HCT116 (cell line): ENCODE measurements at regions not wholly inside any gene's neighbourhood (a gene's known extent, or its start where the extent isn't known, plus 50 kb on each side); places are given as distances from the start of the nearest gene placed in this dataset.

Source experiments
- ATAC-seq: fragments of 200-7000 bp; cut with Tn5 transposase; 2 replicates; pipeline ENCODE4 v1.9.1; 2020; ENCODE audit warnings: mild to moderate bottlenecking, moderate library complexity
- BruUV-seq: library from RNA; stranded (reverse); fragments of 400-500 nt; replicated peaks from 2 replicates; lab custom pipeline; 2021; lab: Mats Ljungman, UMichigan
- CTCF ChIA-PET: fragments of 300-600 bp; sonication (Branson Sonifier 250); formaldehyde crosslinking; loops from one replicate; lab custom pipeline; 2021; ENCODE audit warnings: antibody characterized with exemption; lab: Charles Lee
- POLR2A ChIA-PET: fragments of 300-600, 350-600 bp; sonication (Branson Sonifier 250); formaldehyde crosslinking; loops from one replicate; lab custom pipeline; 2021; ENCODE audit warnings: antibody characterized with exemption; lab: Charles Lee
- RAD21 ChIA-PET, 2 experiments: fragments of 300-600 bp; sonication (Branson Sonifier 250); formaldehyde crosslinking; loops; one replicate each; lab custom pipeline; 2023; ENCODE audit warnings: low total read pairs in 2 of 2; ENCODE audit not compliant: uncharacterized antibody in 2 of 2, unreplicated experiment in 2 of 2, low non-redundant PET in 1 of 2; lab: Charles Lee
- DNase-seq: peaks from one replicate; pipeline ENCODE4 v3.0.0-alpha.2; 2010; ENCODE audit warnings: low read depth, low spot score
- H2AFZ ChIP-seq: fragments of 200-600 bp; shearing (Covaris generic), sonication (generic); 2 replicates; pipeline ENCODE4 v1.6.1; 2017; ENCODE audit warnings: low read depth, mixed run types, mixed read lengths, antibody characterized with exemption, low read length; ENCODE audit not compliant: poor library complexity, severe bottlenecking
- H3K27ac ChIP-seq: 2 replicates; pipeline ENCODE4 v1.5.1; 2012; ENCODE audit warnings: low read depth, low read length
- H3K27me3 ChIP-seq: fragments of 200-600 bp; sonication (generic); 2 replicates; pipeline ENCODE4 v1.6.1; 2016; ENCODE audit warnings: mixed run types, low read length, mixed read lengths; ENCODE audit not compliant: insufficient read depth
- H3K36me3 ChIP-seq, 2 experiments: fragments of 200-500 bp in 1 of 2; fragments of 200-600 bp in 1 of 2; sonication (Bioruptor generic) in 1 of 2; sonication (generic) in 1 of 2; 2 replicates each; pipeline versions ENCODE4 v1.5.1 to v1.6.1; 2014 to 2016; ENCODE audit warnings: low read length in 2 of 2, inconsistent platforms in 1 of 2, mixed read lengths in 1 of 2, mixed run types in 1 of 2; ENCODE audit not compliant: insufficient read depth in 2 of 2, control insufficient read depth in 1 of 2
- H3K4me1 ChIP-seq, 2 experiments: fragments of 200-600 bp in 1 of 2; sonication (generic) in 1 of 2; 2 replicates each; pipeline versions ENCODE4 v1.5.1 to v1.6.1; 2012 to 2017; ENCODE audit warnings: low read length in 2 of 2, inconsistent platforms in 1 of 2, mild to moderate bottlenecking in 1 of 2, mixed read lengths in 1 of 2, mixed run types in 1 of 2, moderate library complexity in 1 of 2; ENCODE audit not compliant: insufficient read depth in 2 of 2, control insufficient read depth in 1 of 2
- H3K4me2 ChIP-seq: fragments of 200-600 bp; sonication (generic); 2 replicates; pipeline ENCODE4 v1.6.1; 2017; ENCODE audit warnings: mixed run types, low read length, mixed read lengths
- H3K4me3 ChIP-seq, 2 experiments: fragments of 200-600 bp in 1 of 2; sonication (generic) in 1 of 2; replicated peaks in 1 of 2; 2 replicates each; pipeline ENCODE4 v1.5.1; 2011 to 2016; ENCODE audit warnings: low read length in 2 of 2, control low read depth in 1 of 2, low read depth in 1 of 2, mild to moderate bottlenecking in 1 of 2, mixed read lengths in 1 of 2, mixed run types in 1 of 2
- H3K79me2 ChIP-seq: fragments of 200-600 bp; sonication (generic); 2 replicates; pipeline ENCODE4 v1.6.1; 2017; ENCODE audit warnings: mild to moderate bottlenecking, mixed run types, low read length, moderate library complexity, mixed read lengths; ENCODE audit not compliant: insufficient read depth
- H3K9ac ChIP-seq: fragments of 200-600 bp; sonication (generic); 2 replicates; pipeline ENCODE4 v1.6.1; 2016; ENCODE audit warnings: low read length, mixed read lengths
- H3K9me2 ChIP-seq: fragments of 200-600 bp; sonication (generic), shearing (Covaris generic); 2 replicates; pipeline ENCODE4 v1.6.1; 2017; ENCODE audit warnings: mixed run types, mild to moderate bottlenecking, moderate library complexity; ENCODE audit not compliant: insufficient read depth
- H3K9me3 ChIP-seq, 2 experiments: fragments of 200-500 bp in 1 of 2; fragments of 200-600 bp in 1 of 2; sonication (Bioruptor generic) in 1 of 2; sonication (generic) in 1 of 2; 2 replicates each; pipeline ENCODE4 v1.6.1; 2014 to 2017; ENCODE audit warnings: low read length in 2 of 2, mixed read lengths in 2 of 2, inconsistent platforms in 1 of 2, low read depth in 1 of 2, mild to moderate bottlenecking in 1 of 2, mixed run types in 1 of 2, moderate library complexity in 1 of 2; ENCODE audit not compliant: control insufficient read depth in 1 of 2, insufficient read depth in 1 of 2
- H4K20me1 ChIP-seq: fragments of 200-600 bp; sonication (generic), shearing (Covaris generic); 2 replicates; pipeline ENCODE4 v1.6.1; 2017; ENCODE audit warnings: mixed run types, mild to moderate bottlenecking, moderate library complexity; ENCODE audit not compliant: insufficient read depth
- CBX3 ChIP-seq: IDR thresholded peaks from 2 replicates; pipeline ENCODE4 v1.6.1; 2012; ENCODE audit warnings: low read depth
- ELF1 ChIP-seq: IDR thresholded peaks from 2 replicates; pipeline ENCODE4 v1.6.1; 2012; ENCODE audit warnings: low read depth, borderline replicate concordance
- EZH2 ChIP-seq: fragments of 200-600 bp; sonication (generic); IDR thresholded peaks from 2 replicates; pipeline ENCODE4 v1.6.1; 2017; ENCODE audit warnings: antibody characterized with exemption, mixed run types
- POLR2A ChIP-seq: IDR thresholded peaks from 2 replicates; pipeline ENCODE4 v1.7.0; 2011; ENCODE audit warnings: borderline replicate concordance; ENCODE audit not compliant: insufficient read depth, insufficient read length; ENCODE audit errors: extremely low read depth
- SP1 ChIP-seq: IDR thresholded peaks from 2 replicates; pipeline ENCODE4 v1.6.1; 2012; ENCODE audit warnings: low read depth
- YY1 ChIP-seq: IDR thresholded peaks from 2 replicates; pipeline ENCODE4 v1.6.1; 2011; ENCODE audit warnings: low read length, low read depth, moderate library complexity, mild to moderate bottlenecking; ENCODE audit not compliant: insufficient replicate concordance; ENCODE audit errors: extremely low read depth
- intact Hi-C: fragments of 100-400 bp; cut with micrococcal nuclease; formaldehyde crosslinking; loops from 2 replicates; pipeline ENCODE4 v1.10.0; 2022
- TF ChIP-seq, protein P1 (sequence below): IDR thresholded peaks from 2 replicates; pipeline ENCODE4 v1.6.1; 2012; ENCODE audit warnings: low read depth
- TF ChIP-seq, protein P2 (sequence below), 3 experiments: fragments of 200-600 bp in 1 of 3; sonication (generic) in 1 of 3; IDR thresholded peaks in 2 of 3; conservative IDR thresholded peaks in 1 of 3; 2 replicates each; pipeline ENCODE4 v1.5.1; 2012 to 2017; ENCODE audit warnings: low read depth in 2 of 3, low read length in 2 of 3, antibody characterized with exemption in 1 of 3, borderline replicate concordance in 1 of 3, control low read depth in 1 of 3, mild to moderate bottlenecking in 1 of 3, mixed read lengths in 1 of 3, mixed run types in 1 of 3, moderate library complexity in 1 of 3; ENCODE audit not compliant: insufficient read depth in 1 of 3

DNA sequence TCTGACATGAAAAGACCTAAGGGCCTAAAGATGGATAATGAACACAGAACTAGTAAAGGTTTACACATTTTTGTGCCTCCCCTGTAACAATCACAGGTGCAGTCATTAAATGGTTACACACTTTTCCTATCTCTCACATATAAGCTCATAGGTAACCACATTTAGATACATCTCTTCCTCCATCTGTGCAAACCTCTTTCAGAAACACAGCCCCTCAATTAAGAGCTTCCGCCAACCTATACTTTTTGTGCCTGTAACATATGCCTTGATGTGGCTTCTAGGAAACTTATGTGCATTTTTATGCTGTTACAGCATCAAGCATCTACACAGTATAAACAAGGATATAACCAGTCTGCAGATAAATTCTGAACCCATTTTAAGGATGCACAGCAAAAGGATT, 643.3 kb downstream of the BCL11A start:
- Histone ChIP-seq H3K27ac (no peak overlapping the region), H2AFZ (no peak overlapping the region), H3K27me3 (no peaks in the 10 kb centered on the region), H3K4me1 (no peaks in the 10 kb centered on the region), H3K4me2 (no peak overlapping the region), H3K9ac (no peak overlapping the region), H3K9me2 (no peaks in the 10 kb centered on the region), H4K20me1 (no peaks in the 10 kb centered on the region), H3K9me3 (no peaks in the 10 kb centered on the region), H3K4me3 (no peak overlapping the region), H3K36me3 (no peaks in the 10 kb centered on the region), H3K79me2 (no peaks in the 10 kb centered on the region)
- TF ChIP-seq YY1: no peak
- TF ChIP-seq, protein P1, sequence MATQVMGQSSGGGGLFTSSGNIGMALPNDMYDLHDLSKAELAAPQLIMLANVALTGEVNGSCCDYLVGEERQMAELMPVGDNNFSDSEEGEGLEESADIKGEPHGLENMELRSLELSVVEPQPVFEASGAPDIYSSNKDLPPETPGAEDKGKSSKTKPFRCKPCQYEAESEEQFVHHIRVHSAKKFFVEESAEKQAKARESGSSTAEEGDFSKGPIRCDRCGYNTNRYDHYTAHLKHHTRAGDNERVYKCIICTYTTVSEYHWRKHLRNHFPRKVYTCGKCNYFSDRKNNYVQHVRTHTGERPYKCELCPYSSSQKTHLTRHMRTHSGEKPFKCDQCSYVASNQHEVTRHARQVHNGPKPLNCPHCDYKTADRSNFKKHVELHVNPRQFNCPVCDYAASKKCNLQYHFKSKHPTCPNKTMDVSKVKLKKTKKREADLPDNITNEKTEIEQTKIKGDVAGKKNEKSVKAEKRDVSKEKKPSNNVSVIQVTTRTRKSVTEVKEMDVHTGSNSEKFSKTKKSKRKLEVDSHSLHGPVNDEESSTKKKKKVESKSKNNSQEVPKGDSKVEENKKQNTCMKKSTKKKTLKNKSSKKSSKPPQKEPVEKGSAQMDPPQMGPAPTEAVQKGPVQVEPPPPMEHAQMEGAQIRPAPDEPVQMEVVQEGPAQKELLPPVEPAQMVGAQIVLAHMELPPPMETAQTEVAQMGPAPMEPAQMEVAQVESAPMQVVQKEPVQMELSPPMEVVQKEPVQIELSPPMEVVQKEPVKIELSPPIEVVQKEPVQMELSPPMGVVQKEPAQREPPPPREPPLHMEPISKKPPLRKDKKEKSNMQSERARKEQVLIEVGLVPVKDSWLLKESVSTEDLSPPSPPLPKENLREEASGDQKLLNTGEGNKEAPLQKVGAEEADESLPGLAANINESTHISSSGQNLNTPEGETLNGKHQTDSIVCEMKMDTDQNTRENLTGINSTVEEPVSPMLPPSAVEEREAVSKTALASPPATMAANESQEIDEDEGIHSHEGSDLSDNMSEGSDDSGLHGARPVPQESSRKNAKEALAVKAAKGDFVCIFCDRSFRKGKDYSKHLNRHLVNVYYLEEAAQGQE: no peak
- TF ChIP-seq, protein P2, sequence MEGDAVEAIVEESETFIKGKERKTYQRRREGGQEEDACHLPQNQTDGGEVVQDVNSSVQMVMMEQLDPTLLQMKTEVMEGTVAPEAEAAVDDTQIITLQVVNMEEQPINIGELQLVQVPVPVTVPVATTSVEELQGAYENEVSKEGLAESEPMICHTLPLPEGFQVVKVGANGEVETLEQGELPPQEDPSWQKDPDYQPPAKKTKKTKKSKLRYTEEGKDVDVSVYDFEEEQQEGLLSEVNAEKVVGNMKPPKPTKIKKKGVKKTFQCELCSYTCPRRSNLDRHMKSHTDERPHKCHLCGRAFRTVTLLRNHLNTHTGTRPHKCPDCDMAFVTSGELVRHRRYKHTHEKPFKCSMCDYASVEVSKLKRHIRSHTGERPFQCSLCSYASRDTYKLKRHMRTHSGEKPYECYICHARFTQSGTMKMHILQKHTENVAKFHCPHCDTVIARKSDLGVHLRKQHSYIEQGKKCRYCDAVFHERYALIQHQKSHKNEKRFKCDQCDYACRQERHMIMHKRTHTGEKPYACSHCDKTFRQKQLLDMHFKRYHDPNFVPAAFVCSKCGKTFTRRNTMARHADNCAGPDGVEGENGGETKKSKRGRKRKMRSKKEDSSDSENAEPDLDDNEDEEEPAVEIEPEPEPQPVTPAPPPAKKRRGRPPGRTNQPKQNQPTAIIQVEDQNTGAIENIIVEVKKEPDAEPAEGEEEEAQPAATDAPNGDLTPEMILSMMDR (IDR thresholded peaks at IDR 0.05 in 2 of 3, conservative IDR thresholded peaks at IDR 0.05 in 1 of 3; ENCODE audit: borderline replicate concordance in 1 of 3, insufficient read depth in 1 of 3, low read depth in 2 of 3, low read length in 2 of 3): no peak
- no peak for TF ChIP-seq SP1
- no peak for TF ChIP-seq CBX3
- no peak for TF ChIP-seq ELF1
- TF ChIP-seq EZH2: no peak
- no peak for TF ChIP-seq POLR2A
- BruUV-seq: no TSS peak
- DNase-seq (no peak), ATAC-seq (no peak)
- RAD21 ChIA-PET: no interaction called here
- CTCF ChIA-PET: no interaction called here
- intact Hi-C loops: no loop called here
- POLR2A ChIA-PET: no interaction called here
